Loucy (cell line): ENCODE measurements at regions not wholly inside any gene's neighbourhood (a gene's known extent, or its start where the extent isn't known, plus 50 kb on each side); places are given as distances from the start of the nearest gene placed in this dataset.

Source experiments
- H2AFZ ChIP-seq: fragments of 200-600 bp; sonication (generic); 2 replicates; pipeline ENCODE4 v1.6.0; 2016; ENCODE audit warnings: antibody characterized with exemption, mild to moderate bottlenecking, low read length, moderate library complexity
- H3F3A ChIP-seq: fragments of 200-600 bp; 2 replicates; pipeline ENCODE4 v1.6.0; 2016; ENCODE audit warnings: antibody characterized with exemption, low read depth, mild to moderate bottlenecking
- H3K27me3 ChIP-seq: fragments of 200-600 bp; sonication (generic); 2 replicates; pipeline ENCODE4 v1.6.1; 2014; ENCODE audit warnings: low read length, mild to moderate bottlenecking; ENCODE audit not compliant: insufficient read depth, poor library complexity, severe bottlenecking
- H3K36me3 ChIP-seq: fragments of 200-600 bp; sonication (generic); 2 replicates; pipeline ENCODE4 v1.6.1; 2016; ENCODE audit warnings: low read length; ENCODE audit not compliant: insufficient read depth
- H3K4me1 ChIP-seq: fragments of 200-600 bp; sonication (generic); 2 replicates; pipeline ENCODE4 v1.5.1; 2014; ENCODE audit warnings: low read length, mild to moderate bottlenecking; ENCODE audit not compliant: insufficient read depth, poor library complexity, severe bottlenecking
- H3K4me2 ChIP-seq: fragments of 200-600 bp; sonication (generic); 2 replicates; pipeline ENCODE4 v1.6.0; 2014; ENCODE audit warnings: antibody characterized with exemption, low read length, low read depth, mild to moderate bottlenecking; ENCODE audit not compliant: poor library complexity, severe bottlenecking
- H3K4me3 ChIP-seq: fragments of 200-600 bp; sonication (generic); 2 replicates; pipeline ENCODE4 v1.5.1; 2014; ENCODE audit warnings: low read length, mild to moderate bottlenecking, mixed read lengths; ENCODE audit not compliant: poor library complexity, severe bottlenecking
- H3K79me2 ChIP-seq: fragments of 200-600 bp; sonication (generic); 2 replicates; pipeline ENCODE4 v1.6.1; 2014; ENCODE audit warnings: low read length; ENCODE audit not compliant: insufficient read depth
- H3K9ac ChIP-seq: fragments of 200-600 bp; sonication (generic); 2 replicates; pipeline ENCODE4 v1.6.0; 2014; ENCODE audit warnings: mild to moderate bottlenecking, low read depth, low read length, moderate library complexity; ENCODE audit not compliant: poor library complexity, severe bottlenecking
- H3K9me2 ChIP-seq: fragments of 200-600 bp; sonication (generic); replicated peaks from 2 replicates; pipeline ENCODE4 v1.6.1; 2016; ENCODE audit warnings: low read depth, low read length, mixed read lengths
- H3K9me3 ChIP-seq: fragments of 200-600 bp; sonication (generic); 2 replicates; pipeline ENCODE4 v1.6.1; 2014; ENCODE audit warnings: mild to moderate bottlenecking, antibody characterized with exemption, low read length, low read depth; ENCODE audit not compliant: insufficient read depth
- H4K20me1 ChIP-seq: fragments of 200-600 bp; sonication (generic); 2 replicates; pipeline ENCODE4 v1.6.0; 2014; ENCODE audit warnings: antibody characterized with exemption, low read length, mild to moderate bottlenecking; ENCODE audit not compliant: insufficient read depth, poor library complexity, severe bottlenecking
- CTCF ChIP-seq: fragments of 200-600 bp; sonication (generic); conservative IDR thresholded peaks from 2 replicates; pipeline ENCODE4 v1.5.1; 2014; ENCODE audit warnings: mild to moderate bottlenecking, antibody characterized with exemption, low read length
- EZH2phosphoT487 ChIP-seq: fragments of 200-600 bp; IDR thresholded peaks from 2 replicates; pipeline ENCODE4 v1.6.1; 2018; ENCODE audit warnings: antibody characterized with exemption, mild to moderate bottlenecking, moderate library complexity, borderline replicate concordance

- H3K27me3 ChIP-seq = no peaks in the 10 kb centered on the region
- no peak for TF ChIP-seq CTCF
- TF ChIP-seq EZH2phosphoT487 = no peak
- H3K79me2 ChIP-seq = no peaks in the 10 kb centered on the region
- no peaks in the 10 kb centered on the region for H4K20me1 ChIP-seq
- H2AFZ ChIP-seq = no peak overlapping the region
- H3K4me1 ChIP-seq = no peaks in the 10 kb centered on the region
- H3K4me3 ChIP-seq = no peak overlapping the region
- no peaks in the 10 kb centered on the region; the same call in 1 of the 2 replicates for H3K9me3 ChIP-seq
- no peak overlapping the region for H3K4me2 ChIP-seq
- no peaks in the 10 kb centered on the region for H3K9me2 ChIP-seq
- no peak overlapping the region for H3K9ac ChIP-seq
- no peaks in the 10 kb centered on the region for H3F3A ChIP-seq
- no peaks in the 10 kb centered on the region for H3K36me3 ChIP-seq
Measured at GRCh38 chr14:83828406-83828805, 1701.5 kb upstream of the FLRT2 start.

- H3K79me2 ChIP-seq = no peaks in the 10 kb centered on the region
- H3K4me2 ChIP-seq = no peak overlapping the region
- no peaks in the 10 kb centered on the region for H3K4me1 ChIP-seq
- no peak for TF ChIP-seq EZH2phosphoT487
- TF ChIP-seq CTCF = no peak
- H3K9ac ChIP-seq = no peak overlapping the region
- H3K9me2 ChIP-seq = no peaks in the 10 kb centered on the region
- H3K9me3 ChIP-seq = no peaks in the 10 kb centered on the region; the same call in 1 of the 2 replicates
- no peaks in the 10 kb centered on the region for H3F3A ChIP-seq
- no peaks in the 10 kb centered on the region for H3K36me3 ChIP-seq
- no peak overlapping the region for H3K4me3 ChIP-seq
- no peak overlapping the region for H2AFZ ChIP-seq
- no peaks in the 10 kb centered on the region for H3K27me3 ChIP-seq
- H4K20me1 ChIP-seq = no peaks in the 10 kb centered on the region
Measured at GRCh38 chr14:83830316-83830715, 1699.6 kb upstream of the FLRT2 start.

- Histone ChIP-seq H3K4me2 (no peak overlapping the region), H3K9me2 (no peaks in the 10 kb centered on the region), H2AFZ (no peak overlapping the region), H3F3A (no peaks in the 10 kb centered on the region), H3K4me3 (no peak overlapping the region), H3K36me3 (no peaks in the 10 kb centered on the region), H3K9ac (no peak overlapping the region), H4K20me1 (no peaks in the 10 kb centered on the region), H3K4me1 (no peaks in the 10 kb centered on the region), H3K9me3 (no peaks in the 10 kb centered on the region), H3K27me3 (no peaks in the 10 kb centered on the region), H3K79me2 (no peaks in the 10 kb centered on the region)
- TF ChIP-seq CTCF (no peak), EZH2phosphoT487 (no peak)
Measured at GRCh38 chr14:83838226-83838625, 1691.7 kb upstream of the FLRT2 start.
